Lower leg skin (tissue), 3 donors: ENCODE measurements at regions not wholly inside any gene's neighbourhood (a gene's known extent, or its start where the extent isn't known, plus 50 kb on each side); places are given as distances from the start of the nearest gene placed in this dataset.

ENCODE experiments used
- POLR2A ChIP-seq, 2 donors: fragments of 450-650 bp; IDR thresholded peaks; one replicate each; pipeline ENCODE4 v1.6.1; 2016 to 2017; ENCODE audit warnings: antibody characterized with exemption in 2 of 2, mild to moderate bottlenecking in 1 of 2, moderate library complexity in 1 of 2
- TF ChIP-seq, protein P1 (sequence below), 3 donors: fragments of 450-650 bp; IDR thresholded peaks; one replicate each; pipeline ENCODE4 v1.5.1; 2016; ENCODE audit warnings: antibody characterized with exemption in 3 of 3, mild to moderate bottlenecking in 3 of 3, moderate library complexity in 2 of 3

DNA sequence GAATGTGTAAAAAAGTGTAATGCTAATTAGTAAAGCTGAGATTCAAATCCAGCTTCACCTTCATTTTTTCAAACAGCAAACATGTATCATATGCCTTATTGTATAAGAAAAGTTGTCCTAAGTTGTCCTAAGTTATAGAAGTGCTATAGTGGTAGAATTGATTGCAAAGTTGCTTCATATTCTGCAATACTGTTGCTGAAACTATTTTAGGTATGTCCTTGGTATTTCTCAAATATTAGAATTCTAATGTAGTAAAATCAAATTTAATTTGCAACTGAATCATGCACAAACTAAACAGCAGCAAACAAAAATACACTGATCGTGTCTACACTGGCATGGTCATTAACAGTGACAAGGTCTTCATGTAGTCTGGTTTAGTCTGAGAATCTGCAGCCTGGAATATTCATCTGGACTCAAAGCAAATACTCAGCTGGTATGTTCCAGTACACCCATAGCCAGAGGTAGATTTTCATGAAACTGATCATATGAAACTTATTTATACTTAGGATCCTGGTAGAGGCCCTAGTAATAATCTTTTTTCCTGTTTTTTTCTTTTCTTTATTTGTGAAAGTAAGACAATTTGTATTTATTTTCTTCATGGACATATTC, 555.6 kb upstream of the ZEB2 start:
- TF ChIP-seq POLR2A (IDR thresholded peaks at IDR 0.05): no peak
- TF ChIP-seq, protein P1, sequence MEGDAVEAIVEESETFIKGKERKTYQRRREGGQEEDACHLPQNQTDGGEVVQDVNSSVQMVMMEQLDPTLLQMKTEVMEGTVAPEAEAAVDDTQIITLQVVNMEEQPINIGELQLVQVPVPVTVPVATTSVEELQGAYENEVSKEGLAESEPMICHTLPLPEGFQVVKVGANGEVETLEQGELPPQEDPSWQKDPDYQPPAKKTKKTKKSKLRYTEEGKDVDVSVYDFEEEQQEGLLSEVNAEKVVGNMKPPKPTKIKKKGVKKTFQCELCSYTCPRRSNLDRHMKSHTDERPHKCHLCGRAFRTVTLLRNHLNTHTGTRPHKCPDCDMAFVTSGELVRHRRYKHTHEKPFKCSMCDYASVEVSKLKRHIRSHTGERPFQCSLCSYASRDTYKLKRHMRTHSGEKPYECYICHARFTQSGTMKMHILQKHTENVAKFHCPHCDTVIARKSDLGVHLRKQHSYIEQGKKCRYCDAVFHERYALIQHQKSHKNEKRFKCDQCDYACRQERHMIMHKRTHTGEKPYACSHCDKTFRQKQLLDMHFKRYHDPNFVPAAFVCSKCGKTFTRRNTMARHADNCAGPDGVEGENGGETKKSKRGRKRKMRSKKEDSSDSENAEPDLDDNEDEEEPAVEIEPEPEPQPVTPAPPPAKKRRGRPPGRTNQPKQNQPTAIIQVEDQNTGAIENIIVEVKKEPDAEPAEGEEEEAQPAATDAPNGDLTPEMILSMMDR (IDR thresholded peaks at IDR 0.05): no peak
